ENCODE measurements at regions not wholly inside any gene's neighbourhood (a gene's known extent, or its start where the extent isn't known, plus 50 kb on each side); places are given as distances from the start of the nearest gene placed in this dataset.

DNA sequence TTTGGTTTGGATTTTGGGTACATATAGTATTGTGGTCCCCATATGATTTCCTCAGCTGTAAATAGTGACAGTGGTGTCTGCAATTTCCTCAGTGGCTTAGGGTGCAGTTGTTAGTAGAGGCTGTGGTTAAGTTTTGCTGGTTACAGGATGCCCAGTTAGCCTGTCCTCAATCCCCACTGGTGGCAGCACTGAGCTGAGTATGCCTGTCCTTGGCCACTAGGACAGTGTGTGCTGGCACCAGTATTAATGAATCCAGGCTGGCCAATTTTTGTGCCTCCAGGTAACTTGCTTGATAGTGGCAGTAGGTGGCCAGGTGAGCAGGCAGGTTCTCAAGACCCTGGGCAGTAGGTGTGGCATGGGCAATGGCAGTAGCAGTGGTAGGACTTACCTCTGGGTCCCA is 973.1 kb downstream of the TMEM182 start:
- DNase-seq (ENCODE audit: low read depth, low spot score), result no peak

GRCh38 chr2:103738108-103738507 is 976.3 kb downstream of the TMEM182 start:
- DNase-seq (ENCODE audit: low read depth, low spot score), result no peak

GRCh38 chr2:103738606-103739005 is 976.8 kb downstream of the TMEM182 start:
- DNase-seq (ENCODE audit: low read depth, low spot score), result no peak

DNA sequence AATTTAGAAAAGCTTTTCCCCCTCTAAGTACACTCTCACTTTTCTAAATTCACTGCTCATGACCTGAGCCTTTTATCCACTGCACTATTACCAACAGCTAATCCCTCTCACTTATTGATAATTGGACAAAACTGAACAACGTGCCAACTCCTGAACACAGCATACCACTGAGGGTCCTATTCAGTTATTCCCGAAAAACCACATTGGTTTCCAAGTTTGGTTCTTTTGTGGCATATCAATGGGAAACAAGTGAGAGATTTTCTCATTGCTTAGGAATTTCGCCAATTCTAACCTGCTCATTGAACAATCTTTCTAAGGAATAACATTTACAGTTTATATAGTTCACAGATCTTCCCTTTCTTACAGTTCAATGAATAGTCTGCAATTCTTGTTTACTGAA is 977.4 kb downstream of the TMEM182 start:
- no peak for DNase-seq (ENCODE audit: low read depth, low spot score)

DNA sequence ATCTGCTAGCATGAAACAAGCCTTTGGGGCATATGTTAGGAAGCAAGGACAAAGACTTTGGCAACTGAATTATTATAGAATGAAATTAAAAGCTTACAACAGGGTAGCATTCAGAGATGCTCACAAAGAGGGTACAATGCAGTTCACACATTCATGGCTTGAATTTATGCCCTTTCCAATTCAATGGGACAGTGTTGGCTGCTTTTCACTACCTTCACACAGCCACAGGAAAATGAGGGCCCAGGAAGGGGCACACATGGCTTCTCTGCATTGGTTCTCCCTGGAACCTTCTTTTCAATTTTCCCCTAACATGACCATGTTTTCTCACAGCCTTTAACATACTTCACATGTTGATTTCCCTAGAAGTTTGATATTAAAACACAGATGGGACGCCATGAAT is 978.1 kb downstream of the TMEM182 start:
- no peak for DNase-seq (ENCODE audit: low read depth, low spot score)

GRCh38 chr2:103740631-103741030 is 978.8 kb downstream of the TMEM182 start:
- DNase-seq (ENCODE audit: low read depth, low spot score), result no peak

GRCh38 chr2:103743195-103743594 is 981.4 kb downstream of the TMEM182 start:
- DNase-seq (ENCODE audit: low read depth, low spot score), result no peak

DNA sequence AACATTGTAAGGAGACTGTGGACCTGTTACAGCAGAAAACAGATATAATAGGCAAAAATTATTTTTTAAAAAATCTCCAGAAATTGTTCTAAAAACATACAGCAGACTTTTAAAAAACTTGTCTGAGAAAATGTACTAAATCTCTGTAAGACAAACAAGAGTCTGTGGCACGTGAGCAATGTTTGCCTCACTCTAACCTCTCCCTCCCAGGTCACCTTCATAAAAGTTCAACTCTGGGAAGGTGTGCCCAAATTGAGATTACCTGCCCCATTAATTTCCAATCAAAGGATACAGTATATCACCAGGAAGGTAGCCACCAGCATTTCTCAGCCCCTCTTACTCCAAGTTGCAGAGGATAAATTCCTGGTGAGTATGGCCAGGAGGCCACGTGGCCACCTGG is 992.7 kb downstream of the TMEM182 start:
- DNase-seq (ENCODE audit: low read depth, low spot score), result no peak

- no peak for DNase-seq (ENCODE audit: low read depth, low spot score)
Observed at GRCh38 chr2:103773884-103774283, 1012.1 kb downstream of the TMEM182 start.

DNA sequence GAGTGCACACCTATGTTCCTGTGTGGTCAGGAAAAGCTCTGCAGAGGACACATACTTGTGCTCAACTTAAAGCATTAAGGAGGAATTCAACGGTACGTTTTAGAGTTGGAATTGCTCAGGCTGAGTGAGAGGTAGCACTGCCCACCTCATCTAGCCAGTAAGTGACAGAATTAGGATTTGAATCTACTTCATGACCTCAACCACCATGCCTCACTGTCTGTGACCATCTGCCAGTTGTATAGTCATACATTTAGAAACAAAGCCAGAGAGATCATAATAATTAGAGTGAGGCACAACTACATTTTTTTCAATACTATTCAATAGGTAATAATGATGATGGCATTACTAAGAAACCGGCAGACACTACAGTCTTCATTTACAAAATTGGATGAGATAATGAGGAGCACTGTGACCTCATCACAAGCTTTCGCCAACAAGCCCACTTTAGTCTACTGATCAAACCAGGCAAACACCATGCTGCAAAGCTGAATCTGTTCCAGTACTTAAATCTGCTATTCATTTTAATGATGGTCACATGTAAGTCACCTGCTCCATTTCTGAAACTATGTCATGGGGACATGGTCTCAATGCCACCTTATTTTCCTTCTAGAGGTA is 1018.4 kb downstream of the TMEM182 start:
- no peak for DNase-seq (ENCODE audit: low read depth, low spot score)

GRCh38 chr2:103781313-103781712 is 1019.5 kb downstream of the TMEM182 start:
- DNase-seq (ENCODE audit: low read depth, low spot score), result no peak

- DNase-seq (ENCODE audit: low read depth, low spot score), result no peak
Observed at GRCh38 chr2:103784261-103784660, 1022.4 kb downstream of the TMEM182 start.

DNA sequence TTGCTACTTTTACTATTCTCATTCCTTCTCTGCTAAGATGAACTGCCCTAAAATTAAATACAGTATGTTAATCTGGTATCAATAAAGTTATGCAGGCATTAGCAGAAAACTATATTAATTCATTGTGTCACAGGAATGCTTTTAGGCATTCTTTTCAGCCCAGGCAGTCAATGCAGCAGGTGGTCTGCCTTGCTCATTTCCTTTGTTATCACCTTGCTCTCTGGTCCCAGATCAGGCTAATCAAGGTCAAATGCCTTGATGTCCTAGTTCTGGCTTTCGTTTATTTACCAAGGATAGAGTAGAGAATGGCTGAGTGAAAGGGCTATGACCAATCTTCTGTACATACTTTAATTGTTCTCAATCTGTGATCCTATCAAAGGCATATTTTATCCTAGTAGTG is 1023.6 kb downstream of the TMEM182 start:
- no peak for DNase-seq (ENCODE audit: low read depth, low spot score)

DNA sequence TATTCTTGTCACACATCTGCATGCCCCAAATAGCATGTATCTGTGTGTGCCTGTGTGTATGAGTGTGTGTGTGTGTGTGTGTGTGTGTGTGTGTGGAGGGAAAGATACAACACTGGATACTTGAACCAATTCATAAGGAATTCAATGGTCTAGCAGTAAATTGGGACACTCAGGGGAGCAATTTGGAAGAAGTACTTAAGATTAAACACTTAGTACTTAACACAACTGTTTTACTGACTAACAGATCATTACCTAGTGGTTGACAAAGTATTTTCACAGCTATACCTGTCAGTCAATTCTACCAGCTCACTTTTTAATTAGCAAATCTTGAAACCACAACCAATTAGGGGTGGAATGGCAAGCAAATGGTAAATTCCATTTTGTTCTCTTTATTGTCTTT is 1024.1 kb downstream of the TMEM182 start:
- DNase-seq (ENCODE audit: low read depth, low spot score), result no peak

GRCh38 chr2:103788389-103788788 is 1026.6 kb downstream of the TMEM182 start:
- DNase-seq (ENCODE audit: low read depth, low spot score), result no peak

GRCh38 chr2:103788951-103789350 is 1027.1 kb downstream of the TMEM182 start:
- DNase-seq (ENCODE audit: low read depth, low spot score), result no peak

- DNase-seq (ENCODE audit: low read depth, low spot score), result no peak
Observed at GRCh38 chr2:103789381-103790095, 1027.7 kb downstream of the TMEM182 start.

DNA sequence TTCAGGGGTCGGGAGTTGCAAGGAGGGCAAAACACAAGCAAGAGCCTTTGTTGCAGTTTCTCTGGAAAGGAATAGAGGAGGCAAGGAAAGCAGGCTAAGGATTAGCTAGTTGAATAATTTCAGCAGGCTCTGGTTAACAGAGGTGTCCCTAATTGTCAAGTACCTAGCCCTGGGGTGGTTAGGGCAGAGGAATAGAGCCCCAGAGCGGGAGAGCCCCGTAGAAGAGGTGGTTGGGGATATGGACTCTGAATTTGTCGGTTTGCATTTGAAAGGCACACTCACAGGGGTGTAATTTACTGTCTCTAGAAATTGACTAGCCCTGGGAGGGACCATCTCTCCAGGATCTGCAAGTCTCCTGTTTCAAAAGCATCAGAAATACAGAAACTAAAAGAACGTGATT is 1030.2 kb downstream of the TMEM182 start:
- DNase-seq (ENCODE audit: low read depth, low spot score), result no peak

- no peak for DNase-seq (ENCODE audit: low read depth, low spot score)
Observed at GRCh38 chr2:103798291-103798690, 1036.5 kb downstream of the TMEM182 start.

DNA sequence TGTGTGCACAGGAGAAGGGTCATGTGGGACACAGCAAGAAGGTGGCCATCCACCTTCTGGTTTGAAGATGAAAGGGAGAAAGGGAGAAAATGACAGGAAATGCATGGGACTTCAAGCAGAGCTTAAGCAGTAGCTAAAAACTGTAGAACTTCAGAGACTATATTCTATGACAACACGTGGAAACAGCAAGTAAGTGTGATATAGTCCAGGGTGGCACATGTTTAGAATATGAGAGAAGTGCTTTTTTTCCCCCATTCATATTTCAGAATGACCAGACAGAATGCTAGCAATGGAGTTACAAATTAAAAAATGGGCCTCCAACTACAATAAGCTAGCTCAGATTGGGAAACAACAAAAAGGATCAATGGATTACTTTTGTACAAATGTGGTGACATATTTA is 1042.2 kb downstream of the TMEM182 start:
- no peak for DNase-seq (ENCODE audit: low read depth, low spot score)

DNA sequence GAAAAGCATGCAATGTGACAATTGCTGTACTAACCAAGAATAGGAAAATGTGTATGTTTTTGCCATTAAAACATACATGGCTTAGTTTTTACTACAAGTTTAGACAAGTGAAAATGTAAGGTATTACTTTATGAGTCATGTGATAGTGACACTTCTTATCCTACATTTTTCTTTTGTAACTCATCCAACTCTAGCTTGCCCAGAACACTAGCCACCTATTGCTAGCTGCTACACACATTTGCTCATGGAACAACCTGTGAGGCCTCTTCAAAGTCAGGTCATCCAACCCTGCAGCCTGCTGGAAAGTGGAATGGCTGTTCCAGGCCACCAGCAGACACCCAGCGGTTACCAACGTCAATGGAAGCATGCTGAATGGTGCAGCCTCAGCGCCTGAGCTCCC is 1043.9 kb downstream of the TMEM182 start:
- no peak for DNase-seq (ENCODE audit: low read depth, low spot score)

DNA sequence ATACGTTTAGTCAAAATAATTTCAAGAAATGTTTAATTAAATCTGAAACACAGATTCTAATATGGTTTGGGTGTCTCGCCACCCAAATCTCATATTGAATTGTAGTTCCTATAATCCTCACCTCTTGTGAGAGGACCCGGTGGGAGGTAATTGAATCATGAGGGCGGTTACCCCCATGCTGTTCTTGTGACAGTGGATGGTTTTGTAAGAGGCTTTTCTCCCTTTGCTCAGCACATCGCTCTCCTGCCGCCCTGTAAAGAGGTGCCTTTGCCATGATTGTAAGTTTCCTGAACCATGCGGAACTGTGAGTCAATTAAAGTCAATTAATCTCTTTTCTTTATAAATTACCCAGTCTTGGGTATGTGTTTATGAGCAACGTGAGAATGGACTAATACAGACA is 1045.1 kb upstream of the POU3F3 start:
- DNase-seq (ENCODE audit: low read depth, low spot score), result no peak

GRCh38 chr2:103809415-103809814 is 1044.5 kb upstream of the POU3F3 start:
- DNase-seq (ENCODE audit: low read depth, low spot score), result no peak
